AG04450 (cell line): ENCODE measurements at regions not wholly inside any gene's neighbourhood (a gene's known extent, or its start where the extent isn't known, plus 50 kb on each side); places are given as distances from the start of the nearest gene placed in this dataset.
"Not testable (repeated sequence)": the region's sequence is repeated elsewhere in the genome, so short reads cannot be mapped to it uniquely, and the experiment has no call there.

Experiments
- CTCF ChIA-PET: fragments of 300-600, 350-600 bp; formaldehyde crosslinking; extraction: SDS; loops from one replicate; lab custom pipeline; 2022; ENCODE audit warnings: antibody characterized with exemption, inconsistent platforms; lab: Charles Lee
- POLR2A ChIA-PET: fragments of 350-600 bp; formaldehyde crosslinking; extraction: SDS; loops from one replicate; lab custom pipeline; 2021; ENCODE audit warnings: antibody characterized with exemption, inconsistent platforms; lab: Yijun Ruan, JAX
- DNase-seq: peaks from one replicate; pipeline ENCODE4 v3.0.0-alpha.2; 2011; ENCODE audit warnings: low read depth, low spot score
- H3K27ac ChIP-seq: one replicate; pipeline ENCODE4 v1.5.1; 2012; ENCODE audit warnings: low read depth, low read length, control low read depth
- H3K27me3 ChIP-seq: one replicate; pipeline ENCODE4 v1.6.0; 2012; ENCODE audit warnings: low read length; ENCODE audit not compliant: control insufficient read depth, insufficient read depth
- H3K4me3 ChIP-seq: 2 replicates; pipeline ENCODE4 v1.5.1; 2011; ENCODE audit warnings: mild to moderate bottlenecking, low read depth, low read length, control low read depth
- H3K9me3 ChIP-seq: 2 replicates; pipeline ENCODE4 v1.5.1; 2012; ENCODE audit warnings: low read length; ENCODE audit not compliant: control insufficient read depth, insufficient read depth
- CTCF ChIP-seq: IDR thresholded peaks from 2 replicates; pipeline ENCODE4 v1.5.1; 2011; ENCODE audit warnings: low read depth, low read length, control low read depth, inconsistent platforms

GRCh38 chr14:66015071-66015780, 470.9 kb upstream of the CCDC196 start:
- Histone ChIP-seq H3K4me3 (no peak overlapping the region), H3K27ac (no peak overlapping the region), H3K27me3 (no peaks in the 10 kb centered on the region), H3K9me3 (no peaks in the 10 kb centered on the region; the same call in 1 of the 2 replicates)
- POLR2A ChIA-PET, result no interaction called here
- DNase-seq, result no peak
- no peak for TF ChIP-seq CTCF
- CTCF ChIA-PET, result no interaction called here

GRCh38 chr14:66017927-66018326, 468.2 kb upstream of the CCDC196 start:
- POLR2A ChIA-PET, result no interaction called here

GRCh38 chr14:66022526-66022925, 463.6 kb upstream of the CCDC196 start:
- TF ChIP-seq CTCF, result no peak
- Histone ChIP-seq H3K9me3 (no peaks in the 10 kb centered on the region; the same call in 1 of the 2 replicates), H3K27me3 (no peaks in the 10 kb centered on the region), H3K27ac (no peak overlapping the region), H3K4me3 (no peak overlapping the region)
- ChIA-PET POLR2A (no interaction called here), CTCF (no interaction called here)
- no peak for DNase-seq

More at GRCh38 chr14:66017927-66018326, 468.2 kb upstream of the CCDC196 start:
- no peak for DNase-seq
- CTCF ChIA-PET, result no interaction called here
- TF ChIP-seq CTCF, result no peak
- Histone ChIP-seq H3K9me3 (no peaks in the 10 kb centered on the region), H3K27me3 (no peaks in the 10 kb centered on the region), H3K4me3 (no peak overlapping the region), H3K27ac (no peak overlapping the region)

GRCh38 chr14:66025779-66026178, 460.4 kb upstream of the CCDC196 start:
- ChIA-PET POLR2A (no interaction called here), CTCF (no interaction called here)
- no peak for DNase-seq
- H3K27me3 ChIP-seq, result no peaks in the 10 kb centered on the region
- H3K4me3 ChIP-seq, result no peak overlapping the region
- H3K27ac ChIP-seq, result no peak overlapping the region
- H3K9me3 ChIP-seq, result no peaks in the 10 kb centered on the region; the same call in 1 of the 2 replicates
- no peak for TF ChIP-seq CTCF

GRCh38 chr14:66031981-66032380, 454.2 kb upstream of the CCDC196 start:
- H3K9me3 ChIP-seq, H3K27ac ChIP-seq, H3K27me3 ChIP-seq, DNase-seq, H3K4me3 ChIP-seq, POLR2A ChIA-PET, CTCF ChIA-PET: not testable (repeated sequence)
